DLD1 (cell line): ENCODE measurements at regions not wholly inside any gene's neighbourhood (a gene's known extent, or its start where the extent isn't known, plus 50 kb on each side); places are given as distances from the start of the nearest gene placed in this dataset.
"Not testable (repeated sequence)": the region's sequence is repeated elsewhere in the genome, so short reads cannot be mapped to it uniquely, and the experiment has no call there.

Experiments
- in situ Hi-C: cut with HindIII; loops from 2 replicates; pipeline ENCODE4 v1.10.0; 2017; ENCODE audit warnings: low sequenced_read_pairs

- in situ Hi-C loops, result no loop called here
Observed at GRCh38 chr1:98575955-98576354, 85.6 kb upstream of the SNX7 start.

- in situ Hi-C loops, result no loop called here
Observed at GRCh38 chr1:98565951-98566350, 95.6 kb upstream of the SNX7 start.

- in situ Hi-C loops, result no loop called here
Observed at GRCh38 chr1:98559291-98559690, 102.2 kb upstream of the SNX7 start.

GRCh38 chr1:98557895-98558294 is 103.6 kb upstream of the SNX7 start:
- in situ Hi-C loops, result no loop called here

- in situ Hi-C loops, result no loop called here
Observed at GRCh38 chr1:98556521-98557158, 104.9 kb upstream of the SNX7 start.

- in situ Hi-C loops, result no loop called here
Observed at GRCh38 chr1:98555814-98556213, 105.7 kb upstream of the SNX7 start.

GRCh38 chr1:98552576-98553074 is 108.9 kb upstream of the SNX7 start:
- in situ Hi-C loops, result not testable (repeated sequence)

- in situ Hi-C loops, result no loop called here
Observed at GRCh38 chr1:98550076-98550475, 111.4 kb upstream of the SNX7 start.

GRCh38 chr1:98546319-98546718 is 115.2 kb upstream of the SNX7 start:
- in situ Hi-C loops, result loop anchor here (10.0 kb wide), 1 partner anchor 58 kb away; no protein-coding TSS in a partner anchor

- in situ Hi-C loops, result no loop called here
Observed at GRCh38 chr1:98538106-98538505, 123.4 kb upstream of the SNX7 start.

- in situ Hi-C loops, result no loop called here
Observed at GRCh38 chr1:98523256-98523655, 138.3 kb upstream of the SNX7 start.

GRCh38 chr1:98516306-98516705 is 145.2 kb upstream of the SNX7 start:
- in situ Hi-C loops, result no loop called here

GRCh38 chr1:98515744-98516143 is 145.8 kb upstream of the SNX7 start:
- in situ Hi-C loops, result no loop called here

GRCh38 chr1:98512216-98512615 is 149.3 kb upstream of the SNX7 start:
- in situ Hi-C loops, result not testable (repeated sequence)

GRCh38 chr1:98503771-98504170 is 157.8 kb upstream of the SNX7 start:
- in situ Hi-C loops, result no loop called here

- in situ Hi-C loops, result no loop called here
Observed at GRCh38 chr1:98502937-98503336, 158.6 kb upstream of the SNX7 start.

GRCh38 chr1:98500324-98500723 is 161.2 kb upstream of the SNX7 start:
- in situ Hi-C loops, result no loop called here

GRCh38 chr1:98498651-98499050 is 162.9 kb upstream of the SNX7 start:
- in situ Hi-C loops, result no loop called here

GRCh38 chr1:98497497-98497896 is 164.0 kb upstream of the SNX7 start:
- in situ Hi-C loops, result no loop called here

- in situ Hi-C loops, result no loop called here
Observed at GRCh38 chr1:98496256-98496995, 165.1 kb upstream of the SNX7 start.

- in situ Hi-C loops, result no loop called here
Observed at GRCh38 chr1:98493469-98493868, 168.1 kb upstream of the SNX7 start.

- in situ Hi-C loops, result no loop called here
Observed at GRCh38 chr1:98490099-98490498, 171.4 kb upstream of the SNX7 start.
